Pancreas (tissue), 10 donors: ENCODE measurements at regions not wholly inside any gene's neighbourhood (a gene's known extent, or its start where the extent isn't known, plus 50 kb on each side); places are given as distances from the start of the nearest gene placed in this dataset.

Experiments used
- ATAC-seq, 4 donors: fragments of 200-7000 bp; cut with Tn5 transposase; one replicate each; pipeline versions ENCODE4 v1.8.0 to v1.9.1; 2020; ENCODE audit warnings: mild to moderate bottlenecking in 4 of 4, moderate library complexity in 4 of 4
- DNase-seq, 6 donors: peaks; one replicate each; pipeline ENCODE4 v3.0.0-alpha.2; 2020
- FAIRE-seq: peaks from 2 replicates; lab custom pipeline; 2012; peaks lifted over from hg19 to GRCh38; lab: Jason Lieb, UNC
- H3K27ac ChIP-seq, 4 donors: fragments of 200-600 bp; sonication (generic); 1 replicate in 3 of 4; 2 replicates in 1 of 4; pipeline versions ENCODE4 v1.5.0 to v1.8.0; 2020
- H3K27me3 ChIP-seq, 4 donors: fragments of 200-600 bp; one replicate each; pipeline ENCODE4 v1.8.0; 2021
- H3K36me3 ChIP-seq, 3 donors: fragments of 200-600 bp; sonication (generic) in 1 of 3; one replicate each; pipeline versions ENCODE4 v1.5.0 to v1.8.0; 2020 to 2021
- H3K4me1 ChIP-seq, 3 donors: fragments of 200-600 bp; one replicate each; pipeline ENCODE4 v1.8.0; 2021
- H3K4me3 ChIP-seq, 4 donors: fragments of 200-600 bp; sonication (generic) in 2 of 4; one replicate each; pipeline versions ENCODE4 v1.5.0 to v1.8.0; 2020 to 2021
- H3K9me3 ChIP-seq, 4 donors: fragments of 200-600 bp; one replicate each; pipeline ENCODE4 v1.8.0; 2021
- WGBS, 2 donors: extraction: QIAGEN DNeasy Blood & Tissue Kit; methylation state at CpG; one replicate each; pipeline ENCODE4 v1.1.7; 2013; 5-methylcytosine and 5-hydroxymethylcytosine counted together
- intact Hi-C, 3 donors: fragments of 100-400 bp; cut with DNase I; formaldehyde crosslinking; loops; one replicate each; pipeline versions ENCODE4 v1.11.1 to v1.14.2; 2022
- TF ChIP-seq, protein P1 (sequence below), 4 donors: fragments of 200-600 bp; sonication (generic) in 3 of 4; IDR thresholded peaks; one replicate each; pipeline versions ENCODE4 v1.5.0 to v1.8.0; 2021; ENCODE audit warnings: antibody characterized with exemption in 4 of 4
- donor health status: healthy with polysubstance abuse.
- donor health status: DM: no; HTN: no; CAD: no; lungs with moderate emphysema.
- donor health status: DM: no; HTN: no; CAD: no.
- donor health status: control.
- donor health status: control.
- donor health status: Bipolar disorder and iron deficiency.
- donor health status: DM: yes; HTN: yes; CAD: no.
- donor health status: DM: no; HTN: no; CAD: no.
- donor health status: DM: no; HTN: no; CAD: no.
- donor health status: DM: yes; HTN: yes; CAD: no.

DNA sequence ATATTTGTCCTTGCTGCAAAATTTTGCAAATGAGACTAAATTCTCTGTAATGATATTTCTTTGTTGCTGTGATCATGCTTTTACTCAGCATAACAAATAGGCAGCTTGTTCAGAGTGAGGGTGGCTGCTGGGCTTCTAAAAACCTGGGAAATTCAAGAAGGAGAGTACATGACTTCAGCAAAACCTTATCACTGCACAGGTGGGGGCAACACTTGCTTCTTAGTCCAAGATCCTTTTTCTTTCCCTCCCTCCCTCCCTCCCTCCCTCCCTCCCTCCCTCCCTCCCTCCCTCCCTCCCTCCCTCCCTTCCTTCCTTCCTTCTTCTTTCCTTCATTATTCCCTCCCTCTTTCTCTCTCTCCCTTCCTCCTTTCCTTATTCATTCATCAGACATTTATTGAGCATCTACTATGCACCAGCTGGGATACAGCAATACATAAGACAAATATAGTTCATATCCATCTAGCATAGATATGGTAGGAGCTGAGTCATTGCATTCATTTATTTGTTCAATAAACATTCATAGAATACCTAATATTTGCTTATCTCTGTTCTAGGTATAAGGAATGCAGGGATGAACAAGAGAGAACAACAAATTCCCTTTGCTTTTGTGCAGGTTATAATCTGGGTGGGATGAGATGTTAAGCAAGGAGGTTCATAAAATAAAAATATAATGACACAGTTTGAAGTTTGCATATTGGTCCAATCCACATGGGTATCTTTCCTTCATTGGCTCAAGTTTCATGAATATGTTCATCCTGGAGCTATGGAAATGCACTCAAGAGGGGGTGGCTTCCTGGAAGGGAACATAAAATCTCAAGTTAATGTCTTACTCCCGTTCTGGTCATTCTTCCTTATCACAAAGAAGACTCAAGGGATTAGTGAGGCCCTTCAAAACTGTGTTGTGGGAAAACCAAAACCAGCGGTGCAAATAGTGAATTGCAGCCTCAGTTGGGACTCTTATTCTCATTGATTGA, 210.7 kb downstream of the PDCD6IP start:
- H3K27me3 ChIP-seq: no peaks in the 10 kb centered on the region
- no peak for ATAC-seq
- 38 to 47% methylated on average over 2 of the region's 2 CpGs for WGBS, 2 donors
- no peak for FAIRE-seq
- TF ChIP-seq, protein P1, sequence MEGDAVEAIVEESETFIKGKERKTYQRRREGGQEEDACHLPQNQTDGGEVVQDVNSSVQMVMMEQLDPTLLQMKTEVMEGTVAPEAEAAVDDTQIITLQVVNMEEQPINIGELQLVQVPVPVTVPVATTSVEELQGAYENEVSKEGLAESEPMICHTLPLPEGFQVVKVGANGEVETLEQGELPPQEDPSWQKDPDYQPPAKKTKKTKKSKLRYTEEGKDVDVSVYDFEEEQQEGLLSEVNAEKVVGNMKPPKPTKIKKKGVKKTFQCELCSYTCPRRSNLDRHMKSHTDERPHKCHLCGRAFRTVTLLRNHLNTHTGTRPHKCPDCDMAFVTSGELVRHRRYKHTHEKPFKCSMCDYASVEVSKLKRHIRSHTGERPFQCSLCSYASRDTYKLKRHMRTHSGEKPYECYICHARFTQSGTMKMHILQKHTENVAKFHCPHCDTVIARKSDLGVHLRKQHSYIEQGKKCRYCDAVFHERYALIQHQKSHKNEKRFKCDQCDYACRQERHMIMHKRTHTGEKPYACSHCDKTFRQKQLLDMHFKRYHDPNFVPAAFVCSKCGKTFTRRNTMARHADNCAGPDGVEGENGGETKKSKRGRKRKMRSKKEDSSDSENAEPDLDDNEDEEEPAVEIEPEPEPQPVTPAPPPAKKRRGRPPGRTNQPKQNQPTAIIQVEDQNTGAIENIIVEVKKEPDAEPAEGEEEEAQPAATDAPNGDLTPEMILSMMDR (IDR thresholded peaks at IDR 0.05): no peak
- intact Hi-C loops: no loop called here
- no peaks in the 10 kb centered on the region for H3K36me3 ChIP-seq
- H3K4me3 ChIP-seq: no peak overlapping the region
- H3K27ac ChIP-seq: no peak overlapping the region
- no peaks in the 10 kb centered on the region for H3K4me1 ChIP-seq
- no peaks in the 10 kb centered on the region for H3K9me3 ChIP-seq
- DNase-seq: no peak

- ATAC-seq (no peak), DNase-seq (no peak), FAIRE-seq (no peak)
- WGBS, 2 donors: 81 to 91% methylated on average over 3 of the region's 3 CpGs
- no peak overlapping the region for H3K27ac ChIP-seq
- no peaks in the 10 kb centered on the region for H3K36me3 ChIP-seq
- H3K27me3 ChIP-seq: no peaks in the 10 kb centered on the region
- intact Hi-C loops: no loop called here
- H3K9me3 ChIP-seq: no peaks in the 10 kb centered on the region
- no peaks in the 10 kb centered on the region for H3K4me1 ChIP-seq
- no peak overlapping the region for H3K4me3 ChIP-seq
- TF ChIP-seq, protein P1 (IDR thresholded peaks at IDR 0.05): no peak
These were observed 213.0 kb downstream of the PDCD6IP start for GRCh38 chr3:34011171-34012101.

- TF ChIP-seq, protein P1 (IDR thresholded peaks at IDR 0.05): no peak
- Histone ChIP-seq H3K36me3 (no peaks in the 10 kb centered on the region), H3K27me3 (no peaks in the 10 kb centered on the region), H3K4me3 (no peak overlapping the region), H3K4me1 (no peaks in the 10 kb centered on the region), H3K9me3 (no peaks in the 10 kb centered on the region), H3K27ac (no peak overlapping the region)
- ATAC-seq: peak in 3 of 4 donors; percentile 57 to 88 (median 70)
- DNase-seq: no peak
- intact Hi-C loops: no loop called here
- WGBS, 2 donors: 33 to 45% methylated on average over 2 of the region's 2 CpGs
- no peak for FAIRE-seq
These were observed 213.7 kb downstream of the PDCD6IP start for GRCh38 chr3:34012102-34012461.

DNA sequence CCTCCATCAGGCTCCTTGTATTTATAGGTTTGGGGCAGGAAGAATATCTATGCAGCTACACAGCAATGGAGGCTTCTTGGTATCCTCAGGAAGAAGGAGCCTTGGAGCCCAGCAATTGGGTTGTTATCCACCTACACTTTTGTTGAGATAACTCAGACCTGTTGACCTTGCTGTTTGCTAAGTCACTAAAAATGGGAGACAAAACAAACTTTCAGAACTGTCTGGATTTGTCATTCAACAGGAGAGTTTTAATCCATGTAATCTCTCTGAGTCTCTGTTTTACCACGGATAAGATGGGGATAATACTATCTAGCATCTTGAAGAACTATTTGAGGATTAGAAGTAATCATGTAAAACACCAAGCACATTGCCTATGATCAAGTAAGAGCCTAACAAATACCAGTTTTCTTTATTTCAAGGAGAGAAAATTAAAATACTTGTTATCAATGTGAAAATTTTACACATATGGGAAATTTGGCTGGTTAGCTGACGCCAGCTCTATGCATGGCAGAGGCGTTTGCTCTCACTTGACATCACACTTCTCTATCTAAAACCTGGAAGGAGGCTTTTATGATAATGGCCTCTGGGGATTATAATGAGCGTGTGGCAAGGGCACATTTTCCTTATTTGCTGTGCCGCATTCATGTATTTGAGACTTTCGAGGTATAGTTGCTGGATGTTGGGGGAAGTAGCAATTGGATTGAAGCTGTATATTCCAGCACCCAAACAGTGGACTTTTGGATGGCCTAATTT, 215.6 kb downstream of the PDCD6IP start:
- no peak for ATAC-seq
- WGBS, 2 donors: 58 to 62% methylated on average over 6 of the region's 6 CpGs
- FAIRE-seq: no peak
- Histone ChIP-seq H3K4me1 (no peaks in the 10 kb centered on the region), H3K9me3 (no peaks in the 10 kb centered on the region), H3K4me3 (no peak overlapping the region), H3K27me3 (no peaks in the 10 kb centered on the region), H3K36me3 (no peaks in the 10 kb centered on the region), H3K27ac (no peak overlapping the region)
- intact Hi-C loops: no loop called here
- TF ChIP-seq, protein P1 (IDR thresholded peaks at IDR 0.05): no peak
- no peak for DNase-seq
